ENCODE measurements at regions not wholly inside any gene's neighbourhood (a gene's known extent, or its start where the extent isn't known, plus 50 kb on each side); places are given as distances from the start of the nearest gene placed in this dataset.

GRCh38 chr1:58308206-58308605 is 238.3 kb downstream of the OMA1 start:
- ATAC-seq = no peak

GRCh38 chr1:58307431-58307830 is 239.1 kb downstream of the OMA1 start:
- ATAC-seq = no peak

- ATAC-seq = no peak
These were observed 240.9 kb downstream of the OMA1 start for GRCh38 chr1:58305622-58306021.

- ATAC-seq = no peak
These were observed 242.1 kb downstream of the OMA1 start for GRCh38 chr1:58304346-58304975.

- no peak for ATAC-seq
These were observed 242.7 kb downstream of the OMA1 start for GRCh38 chr1:58303841-58304240.

GRCh38 chr1:58293388-58293787 is 253.1 kb downstream of the OMA1 start:
- ATAC-seq = no peak

- no peak for ATAC-seq
These were observed 255.7 kb downstream of the OMA1 start for GRCh38 chr1:58290685-58291372.

GRCh38 chr1:58288624-58289142 is 257.8 kb downstream of the OMA1 start:
- ATAC-seq = no peak

GRCh38 chr1:58287894-58288623 is 258.5 kb downstream of the OMA1 start:
- no peak for ATAC-seq

GRCh38 chr1:58284225-58284510 is 262.4 kb downstream of the OMA1 start:
- ATAC-seq = no peak

GRCh38 chr1:58283388-58284224 is 262.9 kb downstream of the OMA1 start:
- no peak for ATAC-seq

GRCh38 chr1:58282623-58283387 is 263.7 kb downstream of the OMA1 start:
- ATAC-seq = no peak

- no peak for ATAC-seq
These were observed 280.3 kb downstream of the OMA1 start for GRCh38 chr1:58266242-58266641.

GRCh38 chr1:58264462-58264861 is 282.1 kb downstream of the OMA1 start:
- no peak for ATAC-seq

GRCh38 chr1:58262702-58263101 is 283.8 kb downstream of the OMA1 start:
- no peak for ATAC-seq

- ATAC-seq = no peak
These were observed 288.4 kb downstream of the OMA1 start for GRCh38 chr1:58258082-58258481.

- no peak for ATAC-seq
These were observed 289.5 kb downstream of the OMA1 start for GRCh38 chr1:58257003-58257402.

- no peak for ATAC-seq
These were observed 290.0 kb downstream of the OMA1 start for GRCh38 chr1:58256546-58256945.

- no peak for ATAC-seq
These were observed 290.5 kb downstream of the OMA1 start for GRCh38 chr1:58256041-58256440.

- ATAC-seq = no peak
These were observed 291.3 kb downstream of the OMA1 start for GRCh38 chr1:58255192-58255591.

- no peak for ATAC-seq
These were observed 295.0 kb downstream of the OMA1 start for GRCh38 chr1:58251430-58252073.

GRCh38 chr1:58250587-58250948 is 296.0 kb downstream of the OMA1 start:
- ATAC-seq = no peak
